ENCODE measurements at regions not wholly inside any gene's neighbourhood (a gene's known extent, or its start where the extent isn't known, plus 50 kb on each side); places are given as distances from the start of the nearest gene placed in this dataset.

DNA sequence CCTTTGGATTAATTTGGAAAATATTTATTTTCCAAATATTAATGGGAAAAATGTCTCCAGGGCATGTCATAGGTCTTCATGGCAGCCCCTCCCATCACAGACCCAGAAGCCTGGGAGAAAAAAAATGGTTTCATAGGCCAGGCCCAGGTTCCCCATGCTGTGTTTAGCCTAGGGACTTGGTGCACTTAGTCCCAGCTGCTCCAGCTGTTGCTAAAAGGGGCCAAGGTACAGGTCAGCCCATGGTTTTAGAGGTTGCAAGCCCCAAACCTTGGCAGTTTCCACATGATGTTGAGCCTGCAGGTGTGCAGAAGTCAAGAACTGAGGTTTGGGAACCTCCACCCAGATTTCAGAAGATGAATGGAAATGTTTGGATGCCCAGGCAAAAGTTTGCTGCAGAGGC lies 309.6 kb downstream of the SOCS6 start:
- Histone ChIP-seq H2AK5ac (ENCODE audit: low read length, severe bottlenecking) (no peak overlapping the region), H3K23ac (ENCODE audit: low read length in 2 of 2) (no peak overlapping the region), H3K14ac (ENCODE audit: low read length in 2 of 2) (no peak overlapping the region), H2BK15ac (ENCODE audit: low read depth, poor library complexity, severe bottlenecking) (no peak overlapping the region), H4K91ac (ENCODE audit: low read length) (no peak overlapping the region), H3K4ac (ENCODE audit: low read depth in 1 of 2, low read length in 2 of 2) (no peak overlapping the region), H3K9ac (ENCODE audit: low read length) (no peak overlapping the region), H3K27ac (ENCODE audit: low read length, poor library complexity, severe bottlenecking) (no peak overlapping the region), H2BK12ac (ENCODE audit: low read length in 2 of 2) (no peak overlapping the region), H3K4me1 (ENCODE audit: control insufficient read depth, insufficient read depth, low read depth, low read length) (no peaks in the 10 kb centered on the region), H3K36me3 (ENCODE audit: control insufficient read depth in 1 of 2, insufficient read depth in 2 of 2, low read depth in 1 of 2, low read length in 2 of 2) (no peaks in the 10 kb centered on the region), H4K8ac (ENCODE audit: low read length) (no peak overlapping the region), H3K27me3 (ENCODE audit: control insufficient read depth in 1 of 2, insufficient read depth in 1 of 2, low read length in 2 of 2) (no peaks in the 10 kb centered on the region), H3K18ac (ENCODE audit: low read depth in 1 of 2, low read length in 2 of 2) (no peak overlapping the region), H2BK120ac (ENCODE audit: low read depth, low read length) (no peak overlapping the region), H3K4me3 (ENCODE audit: insufficient read depth in 1 of 2, low read depth in 1 of 2, low read length in 2 of 2) (no peak overlapping the region), H2AFZ (ENCODE audit: low read depth, low read length) (no peak overlapping the region), H3K9me3 (ENCODE audit: control insufficient read depth, low read length) (no peaks in the 10 kb centered on the region), H3K79me1 (replicated peaks; ENCODE audit: low read length, poor library complexity, severe bottlenecking) (no peaks in the 10 kb centered on the region), H3K4me2 (ENCODE audit: low read length, poor library complexity, severe bottlenecking) (no peak overlapping the region), H2BK5ac (ENCODE audit: low read depth, low read length, poor library complexity, severe bottlenecking) (no peak overlapping the region)
- DNase-seq = no peak

DNA sequence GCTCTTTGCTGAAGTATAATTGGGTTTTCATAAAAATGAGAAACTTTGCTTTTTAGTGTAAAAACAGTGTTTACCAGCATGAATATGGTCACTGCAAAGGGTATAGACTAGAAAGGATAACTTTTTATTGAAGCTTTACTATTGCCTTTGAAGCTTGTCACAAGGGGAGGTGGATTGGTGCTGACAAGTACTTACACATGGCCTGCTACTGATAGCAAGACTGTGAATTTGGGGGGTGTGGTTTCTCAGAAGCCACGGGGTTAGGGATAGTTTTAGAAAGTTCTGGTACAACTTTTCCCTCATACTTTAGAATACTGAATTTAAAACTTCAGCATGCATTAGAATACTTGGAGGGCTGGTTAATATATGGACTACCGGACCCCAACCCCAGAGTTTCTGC lies 294.1 kb downstream of the SOCS6 start:
- Histone ChIP-seq H2AFZ (ENCODE audit: low read depth, low read length) (no peak overlapping the region), H2BK120ac (ENCODE audit: low read depth, low read length) (no peak overlapping the region), H2BK5ac (ENCODE audit: low read depth, low read length, poor library complexity, severe bottlenecking) (no peak overlapping the region), H2BK15ac (ENCODE audit: low read depth, poor library complexity, severe bottlenecking) (no peak overlapping the region), H2AK5ac (ENCODE audit: low read length, severe bottlenecking) (no peak overlapping the region), H3K9me3 (ENCODE audit: control insufficient read depth, low read length) (peaks cover 10% of the 10 kb centered on the region), H3K14ac (ENCODE audit: low read length in 2 of 2) (no peak overlapping the region), H3K4me1 (ENCODE audit: control insufficient read depth, insufficient read depth, low read depth, low read length) (no peaks in the 10 kb centered on the region), H2BK12ac (ENCODE audit: low read length in 2 of 2) (no peak overlapping the region), H3K4ac (ENCODE audit: low read depth in 1 of 2, low read length in 2 of 2) (no peak overlapping the region), H3K18ac (ENCODE audit: low read depth in 1 of 2, low read length in 2 of 2) (no peak overlapping the region), H3K23ac (ENCODE audit: low read length in 2 of 2) (no peak overlapping the region), H3K27me3 (ENCODE audit: control insufficient read depth in 1 of 2, insufficient read depth in 1 of 2, low read length in 2 of 2) (no peaks in the 10 kb centered on the region), H4K8ac (ENCODE audit: low read length) (no peak overlapping the region), H4K91ac (ENCODE audit: low read length) (no peak overlapping the region), H3K4me3 (ENCODE audit: insufficient read depth in 1 of 2, low read depth in 1 of 2, low read length in 2 of 2) (no peak overlapping the region), H3K27ac (ENCODE audit: low read length, poor library complexity, severe bottlenecking) (no peak overlapping the region), H3K4me2 (ENCODE audit: low read length, poor library complexity, severe bottlenecking) (no peak overlapping the region), H3K79me1 (replicated peaks; ENCODE audit: low read length, poor library complexity, severe bottlenecking) (no peaks in the 10 kb centered on the region), H3K36me3 (ENCODE audit: control insufficient read depth in 1 of 2, insufficient read depth in 2 of 2, low read depth in 1 of 2, low read length in 2 of 2) (no peaks in the 10 kb centered on the region), H3K9ac (ENCODE audit: low read length) (no peak overlapping the region)
- 100% methylated on average over 1 of the region's 2 CpGs for WGBS
- no peak for DNase-seq

DNA sequence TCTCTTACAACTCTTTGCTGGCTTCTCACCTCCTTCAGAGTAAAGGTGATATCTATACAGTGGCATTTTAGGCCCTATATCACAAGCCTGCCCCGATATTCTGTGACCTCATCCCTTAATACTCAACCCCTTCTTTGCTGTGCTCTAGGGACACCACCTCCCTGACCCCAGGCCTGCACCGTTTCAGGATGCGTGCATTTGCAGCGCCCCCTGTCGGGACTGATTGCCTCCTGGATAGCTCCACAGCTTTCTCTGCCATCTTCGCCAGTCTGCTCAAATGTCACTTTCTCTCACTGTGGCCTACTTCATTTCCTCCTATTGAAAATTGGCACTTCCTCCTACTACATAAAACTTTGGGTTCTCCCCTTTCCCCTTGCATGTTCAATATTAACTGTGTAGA lies 289.6 kb downstream of the SOCS6 start:
- DNase-seq = no peak
- H3K9ac ChIP-seq (ENCODE audit: low read length) = no peak overlapping the region
- no peaks in the 10 kb centered on the region for H3K4me1 ChIP-seq (ENCODE audit: control insufficient read depth, insufficient read depth, low read depth, low read length)
- H4K8ac ChIP-seq (ENCODE audit: low read length) = no peak overlapping the region
- H2BK15ac ChIP-seq (ENCODE audit: low read depth, poor library complexity, severe bottlenecking) = no peak overlapping the region
- no peak overlapping the region for H3K4ac ChIP-seq (ENCODE audit: low read depth in 1 of 2, low read length in 2 of 2)
- no peak overlapping the region for H3K4me2 ChIP-seq (ENCODE audit: low read length, poor library complexity, severe bottlenecking)
- no peak overlapping the region for H3K18ac ChIP-seq (ENCODE audit: low read depth in 1 of 2, low read length in 2 of 2)
- no peaks in the 10 kb centered on the region for H3K79me1 ChIP-seq (replicated peaks; ENCODE audit: low read length, poor library complexity, severe bottlenecking)
- H3K27me3 ChIP-seq (ENCODE audit: control insufficient read depth in 1 of 2, insufficient read depth in 1 of 2, low read length in 2 of 2) = no peaks in the 10 kb centered on the region
- H3K9me3 ChIP-seq (ENCODE audit: control insufficient read depth, low read length) = peaks cover 2% of the 10 kb centered on the region
- H3K27ac ChIP-seq (ENCODE audit: low read length, poor library complexity, severe bottlenecking) = no peak overlapping the region
- no peak overlapping the region for H3K4me3 ChIP-seq (ENCODE audit: insufficient read depth in 1 of 2, low read depth in 1 of 2, low read length in 2 of 2)
- no peak overlapping the region for H2BK120ac ChIP-seq (ENCODE audit: low read depth, low read length)
- no peaks in the 10 kb centered on the region for H3K36me3 ChIP-seq (ENCODE audit: control insufficient read depth in 1 of 2, insufficient read depth in 2 of 2, low read depth in 1 of 2, low read length in 2 of 2)
- H3K23ac ChIP-seq (ENCODE audit: low read length in 2 of 2) = no peak overlapping the region
- WGBS = 60% methylated on average over 6 of the region's 6 CpGs
- no peak overlapping the region for H4K91ac ChIP-seq (ENCODE audit: low read length)
- no peak overlapping the region for H3K14ac ChIP-seq (ENCODE audit: low read length in 2 of 2)
- no peak overlapping the region for H2BK12ac ChIP-seq (ENCODE audit: low read length in 2 of 2)
- H2AFZ ChIP-seq (ENCODE audit: low read depth, low read length) = no peak overlapping the region
- H2AK5ac ChIP-seq (ENCODE audit: low read length, severe bottlenecking) = no peak overlapping the region
- no peak overlapping the region for H2BK5ac ChIP-seq (ENCODE audit: low read depth, low read length, poor library complexity, severe bottlenecking)

DNA sequence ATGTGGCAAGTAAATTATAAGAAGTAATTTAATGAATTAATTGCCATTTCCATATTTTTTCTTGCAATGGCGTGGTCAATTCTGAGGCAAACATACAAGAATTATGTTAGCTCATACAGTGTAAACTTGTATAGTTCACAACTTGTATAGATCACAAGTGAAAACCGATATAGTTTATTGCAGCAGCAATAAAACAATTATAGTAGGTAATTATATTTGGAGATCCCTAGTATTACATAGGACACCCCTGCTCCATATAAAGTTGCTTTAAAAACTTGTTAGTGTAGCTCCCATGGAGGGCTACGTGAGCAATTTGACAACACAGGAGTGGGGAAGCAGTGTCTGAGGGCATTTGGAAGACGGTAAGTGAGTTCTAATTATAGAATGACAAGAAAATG lies 288.2 kb downstream of the SOCS6 start:
- Histone ChIP-seq H3K4me1 (ENCODE audit: control insufficient read depth, insufficient read depth, low read depth, low read length) (no peaks in the 10 kb centered on the region), H3K18ac (ENCODE audit: low read depth in 1 of 2, low read length in 2 of 2) (no peak overlapping the region), H4K91ac (ENCODE audit: low read length) (no peak overlapping the region), H3K79me1 (replicated peaks; ENCODE audit: low read length, poor library complexity, severe bottlenecking) (no peaks in the 10 kb centered on the region), H2BK15ac (ENCODE audit: low read depth, poor library complexity, severe bottlenecking) (no peak overlapping the region), H2BK120ac (ENCODE audit: low read depth, low read length) (no peak overlapping the region), H2AK5ac (ENCODE audit: low read length, severe bottlenecking) (no peak overlapping the region), H3K36me3 (ENCODE audit: control insufficient read depth in 1 of 2, insufficient read depth in 2 of 2, low read depth in 1 of 2, low read length in 2 of 2) (no peaks in the 10 kb centered on the region), H2BK5ac (ENCODE audit: low read depth, low read length, poor library complexity, severe bottlenecking) (no peak overlapping the region), H2BK12ac (ENCODE audit: low read length in 2 of 2) (no peak overlapping the region), H3K4me2 (ENCODE audit: low read length, poor library complexity, severe bottlenecking) (no peak overlapping the region), H3K23ac (ENCODE audit: low read length in 2 of 2) (no peak overlapping the region), H4K8ac (ENCODE audit: low read length) (no peak overlapping the region), H3K4ac (ENCODE audit: low read depth in 1 of 2, low read length in 2 of 2) (no peak overlapping the region), H3K27ac (ENCODE audit: low read length, poor library complexity, severe bottlenecking) (no peak overlapping the region), H3K27me3 (ENCODE audit: control insufficient read depth in 1 of 2, insufficient read depth in 1 of 2, low read length in 2 of 2) (no peaks in the 10 kb centered on the region), H3K9me3 (ENCODE audit: control insufficient read depth, low read length) (no peaks in the 10 kb centered on the region), H3K4me3 (ENCODE audit: insufficient read depth in 1 of 2, low read depth in 1 of 2, low read length in 2 of 2) (no peak overlapping the region), H2AFZ (ENCODE audit: low read depth, low read length) (no peak overlapping the region), H3K9ac (ENCODE audit: low read length) (no peak overlapping the region), H3K14ac (ENCODE audit: low read length in 2 of 2) (no peak overlapping the region)
- DNase-seq = no peak
- WGBS = 71% methylated on average over 2 of the region's 4 CpGs

Data from mesenchymal stem cell (in vitro differentiated cells and primary cell).